HG03378 (cell line): ENCODE measurements at regions not wholly inside any gene's neighbourhood (a gene's known extent, or its start where the extent isn't known, plus 50 kb on each side); places are given as distances from the start of the nearest gene placed in this dataset.

Experiments
- ATAC-seq: cut with Tn5 transposase; IDR thresholded peaks from one replicate; pipeline ENCODE4 v1.9.1; 2021; ENCODE audit warnings: mild to moderate bottlenecking, moderate library complexity; ENCODE audit not compliant: unreplicated experiment

- no peak for ATAC-seq
These were observed 493.7 kb upstream of the VRK2 start for GRCh38 chr2:57552885-57553284.

- no peak for ATAC-seq
These were observed 492.3 kb upstream of the VRK2 start for GRCh38 chr2:57554348-57554747.

- ATAC-seq, result no peak
These were observed 488.3 kb upstream of the VRK2 start for GRCh38 chr2:57558312-57558711.

- ATAC-seq, result no peak
These were observed 484.1 kb upstream of the VRK2 start for GRCh38 chr2:57562495-57562894.

- no peak for ATAC-seq
These were observed 483.6 kb upstream of the VRK2 start for GRCh38 chr2:57563015-57563414.

GRCh38 chr2:57567245-57567644 is 479.4 kb upstream of the VRK2 start:
- no peak for ATAC-seq

GRCh38 chr2:57569396-57569795 is 477.2 kb upstream of the VRK2 start:
- ATAC-seq, result no peak

- ATAC-seq, result no peak
These were observed 475.6 kb upstream of the VRK2 start for GRCh38 chr2:57570961-57571360.

GRCh38 chr2:57575700-57576268 is 470.8 kb upstream of the VRK2 start:
- ATAC-seq, result no peak

- ATAC-seq, result no peak
These were observed 469.6 kb upstream of the VRK2 start for GRCh38 chr2:57576983-57577382.

- ATAC-seq, result no peak
These were observed 448.7 kb upstream of the VRK2 start for GRCh38 chr2:57597940-57598339.

- ATAC-seq, result no peak
These were observed 448.1 kb upstream of the VRK2 start for GRCh38 chr2:57598551-57598950.

- ATAC-seq, result no peak
These were observed 443.9 kb upstream of the VRK2 start for GRCh38 chr2:57602733-57603132.

- no peak for ATAC-seq
These were observed 431.6 kb upstream of the VRK2 start for GRCh38 chr2:57614988-57615387.

- no peak for ATAC-seq
These were observed 430.6 kb upstream of the VRK2 start for GRCh38 chr2:57615855-57616556.

GRCh38 chr2:57617318-57617717 is 429.3 kb upstream of the VRK2 start:
- ATAC-seq, result no peak

GRCh38 chr2:57621122-57621663 is 425.4 kb upstream of the VRK2 start:
- ATAC-seq, result no peak

GRCh38 chr2:57622009-57622408 is 424.6 kb upstream of the VRK2 start:
- no peak for ATAC-seq

GRCh38 chr2:57656198-57656597 is 390.4 kb upstream of the VRK2 start:
- ATAC-seq, result no peak

- ATAC-seq, result no peak
These were observed 377.0 kb upstream of the VRK2 start for GRCh38 chr2:57669570-57669969.

GRCh38 chr2:57674025-57674424 is 372.6 kb upstream of the VRK2 start:
- ATAC-seq, result no peak

GRCh38 chr2:57674743-57675142 is 371.9 kb upstream of the VRK2 start:
- no peak for ATAC-seq

- no peak for ATAC-seq
These were observed 369.3 kb upstream of the VRK2 start for GRCh38 chr2:57677296-57677695.
